NB4 (cell line): ENCODE measurements at regions not wholly inside any gene's neighbourhood (a gene's known extent, or its start where the extent isn't known, plus 50 kb on each side); places are given as distances from the start of the nearest gene placed in this dataset.
"Not testable (repeated sequence)": the region's sequence is repeated elsewhere in the genome, so short reads cannot be mapped to it uniquely, and the experiment has no call there.

Source experiments
- DNase-seq: peaks from one replicate; pipeline ENCODE4 v3.0.0; 2010; ENCODE audit warnings: low read depth
- H3K4me3 ChIP-seq: one replicate; pipeline ENCODE4 v1.5.1; 2011; ENCODE audit warnings: mild to moderate bottlenecking, low read depth, low read length, moderate library complexity
- MYC ChIP-seq: IDR thresholded peaks from 2 replicates; pipeline ENCODE4 v1.6.1; 2011; ENCODE audit warnings: low read depth, low read length
- POLR2A ChIP-seq: IDR thresholded peaks from 2 replicates; pipeline ENCODE4 v1.6.1; 2011; ENCODE audit warnings: mild to moderate bottlenecking; ENCODE audit not compliant: insufficient read length; ENCODE audit errors: extremely low read depth
- TF ChIP-seq, protein P1 (sequence below): IDR thresholded peaks from 2 replicates; pipeline ENCODE4 v1.6.1; 2011; ENCODE audit warnings: low read depth, low read length
- TF ChIP-seq, protein P2 (sequence below): IDR thresholded peaks from one replicate; pipeline ENCODE4 v1.5.1; 2012; ENCODE audit warnings: low read depth, low read length

DNA sequence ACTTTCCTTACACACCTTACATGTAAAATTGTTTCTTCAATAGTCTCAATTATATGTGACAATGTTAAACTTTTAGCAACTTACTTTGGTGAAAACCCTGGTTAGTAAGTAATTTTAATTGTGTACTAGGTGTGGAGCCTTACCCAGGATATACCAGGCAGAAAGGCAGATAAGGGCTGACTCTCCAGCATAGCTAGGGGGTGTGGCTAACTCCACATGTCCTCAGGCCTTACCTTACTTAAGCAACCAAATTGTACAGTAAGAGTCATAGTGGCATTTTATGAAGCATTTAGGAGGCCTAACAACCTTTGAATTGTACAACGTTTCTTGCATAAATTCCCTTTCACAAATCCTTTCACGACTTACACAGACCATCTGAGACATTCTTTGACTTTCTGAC lies 118.2 kb upstream of the OR9Q1 start:
- no peak for TF ChIP-seq POLR2A
- TF ChIP-seq, protein P1, sequence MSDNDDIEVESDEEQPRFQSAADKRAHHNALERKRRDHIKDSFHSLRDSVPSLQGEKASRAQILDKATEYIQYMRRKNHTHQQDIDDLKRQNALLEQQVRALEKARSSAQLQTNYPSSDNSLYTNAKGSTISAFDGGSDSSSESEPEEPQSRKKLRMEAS: no peak
- TF ChIP-seq MYC: no peak
- TF ChIP-seq, protein P2, sequence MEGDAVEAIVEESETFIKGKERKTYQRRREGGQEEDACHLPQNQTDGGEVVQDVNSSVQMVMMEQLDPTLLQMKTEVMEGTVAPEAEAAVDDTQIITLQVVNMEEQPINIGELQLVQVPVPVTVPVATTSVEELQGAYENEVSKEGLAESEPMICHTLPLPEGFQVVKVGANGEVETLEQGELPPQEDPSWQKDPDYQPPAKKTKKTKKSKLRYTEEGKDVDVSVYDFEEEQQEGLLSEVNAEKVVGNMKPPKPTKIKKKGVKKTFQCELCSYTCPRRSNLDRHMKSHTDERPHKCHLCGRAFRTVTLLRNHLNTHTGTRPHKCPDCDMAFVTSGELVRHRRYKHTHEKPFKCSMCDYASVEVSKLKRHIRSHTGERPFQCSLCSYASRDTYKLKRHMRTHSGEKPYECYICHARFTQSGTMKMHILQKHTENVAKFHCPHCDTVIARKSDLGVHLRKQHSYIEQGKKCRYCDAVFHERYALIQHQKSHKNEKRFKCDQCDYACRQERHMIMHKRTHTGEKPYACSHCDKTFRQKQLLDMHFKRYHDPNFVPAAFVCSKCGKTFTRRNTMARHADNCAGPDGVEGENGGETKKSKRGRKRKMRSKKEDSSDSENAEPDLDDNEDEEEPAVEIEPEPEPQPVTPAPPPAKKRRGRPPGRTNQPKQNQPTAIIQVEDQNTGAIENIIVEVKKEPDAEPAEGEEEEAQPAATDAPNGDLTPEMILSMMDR: no peak
- DNase-seq: no peak
- no peak overlapping the region for H3K4me3 ChIP-seq

DNA sequence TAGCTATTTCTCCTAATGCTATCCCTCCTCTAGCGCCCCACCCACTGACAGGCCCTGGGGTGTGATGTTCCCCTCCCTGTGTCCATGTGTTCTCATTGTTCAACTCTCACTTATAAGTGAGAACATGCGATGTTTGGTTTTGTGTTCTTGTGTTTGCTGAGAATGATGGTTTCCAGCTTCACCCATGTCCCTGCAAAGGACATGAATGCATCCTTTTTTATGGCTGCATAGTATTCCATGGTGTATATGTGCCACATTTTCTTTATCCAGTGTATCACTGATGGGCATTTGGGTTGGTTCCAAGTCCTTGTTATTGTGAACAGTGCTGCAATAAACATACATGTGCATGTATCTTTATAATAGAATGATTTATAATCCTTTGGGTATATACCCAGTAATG lies 115.3 kb upstream of the OR9Q1 start:
- not testable (repeated sequence) for DNase-seq, H3K4me3 ChIP-seq

DNA sequence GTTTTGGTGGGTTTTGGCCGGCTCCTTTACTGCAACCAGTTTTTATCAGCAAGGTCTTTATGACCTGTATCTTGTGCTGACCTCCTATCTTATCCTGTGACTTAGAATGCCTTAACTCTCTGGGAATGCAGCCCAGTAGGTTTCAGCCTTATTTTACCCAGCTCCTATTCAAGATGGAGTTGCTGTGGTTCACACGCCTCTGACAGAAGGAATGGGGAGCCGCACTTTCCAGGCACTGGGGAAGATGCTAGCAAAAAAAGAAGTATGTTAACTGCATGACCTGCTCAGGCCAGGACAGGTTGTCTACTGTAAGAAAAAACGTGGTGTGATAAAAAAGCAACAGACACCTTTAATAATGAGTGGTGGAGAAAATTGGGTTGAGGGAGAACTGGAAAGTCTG lies 112.2 kb upstream of the OR9Q1 start:
- not testable (repeated sequence) for DNase-seq, H3K4me3 ChIP-seq

DNA sequence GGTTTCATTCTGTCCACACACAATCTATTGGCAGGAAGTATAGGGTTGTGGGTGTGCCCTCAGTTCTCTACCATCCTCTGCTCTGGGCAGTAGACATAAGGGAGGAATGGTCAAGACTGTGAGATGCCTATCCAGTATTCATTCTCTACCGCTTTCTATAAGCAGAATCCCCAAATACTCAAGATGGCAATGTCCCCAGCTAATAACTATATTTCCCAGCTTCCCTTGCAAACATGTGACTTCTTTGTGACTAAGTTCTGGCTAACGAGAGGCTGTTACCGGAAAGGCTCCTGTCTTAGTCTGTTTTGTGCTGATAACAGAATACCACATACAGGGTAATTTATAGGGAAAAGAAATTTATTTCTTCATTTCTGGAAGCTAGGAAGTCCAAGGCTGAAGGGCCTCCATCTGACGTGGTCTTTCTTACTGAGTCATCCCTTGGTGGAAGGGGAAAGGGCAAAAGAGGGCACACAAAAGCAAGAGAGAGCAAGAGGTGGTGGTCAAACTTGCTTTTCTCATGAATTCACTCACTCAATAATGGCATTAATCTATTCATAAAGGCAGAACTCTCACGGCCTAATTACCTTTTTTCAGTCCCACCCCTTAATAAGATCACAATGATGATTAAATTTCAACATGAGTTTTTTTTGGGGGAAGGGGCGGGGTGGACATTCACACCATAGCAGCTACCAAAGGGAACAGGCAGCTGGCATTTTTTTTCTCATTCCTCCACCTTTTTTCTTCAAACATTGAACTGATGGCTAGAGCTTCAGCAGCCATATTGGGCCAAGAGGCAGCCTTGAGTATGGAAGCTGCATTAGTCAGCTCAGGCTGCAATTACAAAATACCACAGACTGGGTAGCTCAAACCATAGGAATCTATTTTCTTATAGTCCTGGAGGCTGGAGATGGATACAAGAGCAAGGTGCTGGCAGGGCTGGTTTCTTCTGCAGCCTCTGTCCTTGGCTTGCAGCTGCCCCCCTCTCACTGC lies 109.7 kb upstream of the OR9Q1 start:
- no peak for DNase-seq
- TF ChIP-seq, protein P1: no peak
- TF ChIP-seq, protein P2: no peak
- H3K4me3 ChIP-seq: no peak overlapping the region

DNA sequence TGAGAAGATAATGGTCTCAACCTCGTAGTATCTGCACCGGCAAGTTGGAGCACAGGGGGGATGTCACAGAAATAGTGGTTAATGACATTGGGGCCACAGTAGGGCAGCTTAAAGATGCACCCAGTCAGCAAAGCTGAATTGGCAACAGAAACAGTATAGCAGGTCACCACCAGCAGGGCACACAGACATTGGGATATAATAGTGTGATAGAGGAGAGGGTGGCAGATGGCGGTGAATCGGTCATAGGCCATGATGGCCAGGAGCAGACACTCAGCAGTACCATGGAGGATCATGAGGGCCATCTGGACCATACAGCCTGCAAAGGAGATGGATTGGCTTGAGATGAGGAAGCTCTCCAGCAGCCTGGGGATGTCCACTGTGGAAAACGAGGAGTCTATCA lies 106.0 kb upstream of the OR9Q1 start:
- no peak for DNase-seq
- no peak overlapping the region for H3K4me3 ChIP-seq
- no peak for TF ChIP-seq MYC
- TF ChIP-seq POLR2A: no peak

DNA sequence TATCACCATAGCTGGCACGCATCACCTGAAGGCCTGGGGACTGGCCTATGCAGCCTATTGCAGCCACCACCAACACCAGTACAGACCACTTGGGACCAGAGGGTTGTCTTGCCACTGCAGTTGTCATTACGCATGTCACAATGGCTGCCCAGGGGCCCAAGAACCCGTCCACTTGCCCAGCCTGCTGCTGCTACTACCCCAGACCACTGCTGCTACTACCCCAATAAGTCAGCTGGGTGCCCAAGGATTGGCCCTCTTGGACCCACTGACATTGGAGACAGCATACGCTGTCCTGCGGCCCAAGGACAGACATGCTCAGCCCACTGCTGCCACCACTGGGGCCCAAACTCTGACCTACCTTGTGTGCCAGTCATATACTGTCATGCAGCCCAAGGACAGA lies 102.7 kb upstream of the OR9Q1 start:
- no peak for TF ChIP-seq POLR2A
- TF ChIP-seq, protein P2: no peak
- TF ChIP-seq MYC: no peak
- TF ChIP-seq, protein P1: no peak
- H3K4me3 ChIP-seq: no peak overlapping the region
- DNase-seq: no peak

DNA sequence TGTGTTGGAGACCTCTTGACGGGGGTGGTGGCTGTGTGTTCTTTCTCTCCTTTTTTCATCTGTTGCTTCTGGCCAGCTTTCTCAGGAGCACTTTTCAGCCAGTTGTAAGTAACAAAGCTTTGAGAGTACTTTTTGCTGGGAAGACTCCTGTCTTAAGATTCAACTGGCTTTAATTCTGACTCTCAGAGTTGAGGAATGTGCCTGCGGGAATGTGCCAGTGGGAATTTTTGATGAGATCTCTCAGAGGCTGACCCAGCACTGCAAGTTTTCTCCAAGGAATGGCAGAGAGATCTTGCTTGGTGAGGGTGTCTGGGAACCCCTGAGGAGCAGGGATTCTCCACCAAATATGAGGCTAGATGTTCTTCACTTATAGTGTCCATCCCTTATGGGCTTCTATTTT lies 91.6 kb upstream of the OR9Q1 start:
- DNase-seq: no peak
- TF ChIP-seq POLR2A (no peak), MYC (no peak)
- TF ChIP-seq, protein P2: no peak
- TF ChIP-seq, protein P1: no peak
- H3K4me3 ChIP-seq: no peak overlapping the region
